ENCODE measurements at regions not wholly inside any gene's neighbourhood (a gene's known extent, or its start where the extent isn't known, plus 50 kb on each side); places are given as distances from the start of the nearest gene placed in this dataset.

DNA sequence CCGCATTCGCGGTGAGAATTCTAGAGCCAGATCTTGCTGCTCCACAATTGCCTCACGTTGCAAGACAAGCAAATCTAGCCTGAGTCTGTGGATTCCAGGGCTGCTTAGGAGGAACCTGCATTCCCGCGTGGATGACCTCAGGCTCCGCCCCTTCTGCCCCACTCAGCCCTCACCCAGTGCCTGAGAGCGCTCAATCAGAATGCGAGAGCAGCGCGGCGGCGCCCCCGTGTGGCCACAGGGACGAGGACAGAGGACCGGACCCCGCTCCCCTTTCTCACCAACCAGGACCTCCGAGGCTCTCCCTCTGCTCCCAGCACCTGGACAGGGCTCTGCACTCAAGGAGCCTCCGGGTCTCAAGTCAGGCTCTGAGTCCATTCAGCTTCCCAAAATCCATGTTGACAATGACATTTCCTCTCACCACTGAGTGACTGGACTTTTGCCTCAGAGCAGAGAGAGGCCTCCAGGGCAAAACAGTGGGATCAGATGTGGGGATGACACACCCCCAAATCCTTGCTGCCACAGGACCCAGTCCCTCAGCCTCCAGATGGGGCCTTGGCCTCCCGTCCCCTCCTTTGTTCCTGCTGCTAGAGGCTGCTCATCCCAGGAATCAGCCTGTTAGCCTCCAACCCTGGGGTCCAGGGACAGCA, 52.0 kb downstream of the RPP21 start:
- DNase-seq (ENCODE audit: low read depth): peak; percentile 79

GRCh38 chr6:30397697-30398096, 52.7 kb downstream of the RPP21 start:
- DNase-seq (ENCODE audit: low read depth): no peak

DNA sequence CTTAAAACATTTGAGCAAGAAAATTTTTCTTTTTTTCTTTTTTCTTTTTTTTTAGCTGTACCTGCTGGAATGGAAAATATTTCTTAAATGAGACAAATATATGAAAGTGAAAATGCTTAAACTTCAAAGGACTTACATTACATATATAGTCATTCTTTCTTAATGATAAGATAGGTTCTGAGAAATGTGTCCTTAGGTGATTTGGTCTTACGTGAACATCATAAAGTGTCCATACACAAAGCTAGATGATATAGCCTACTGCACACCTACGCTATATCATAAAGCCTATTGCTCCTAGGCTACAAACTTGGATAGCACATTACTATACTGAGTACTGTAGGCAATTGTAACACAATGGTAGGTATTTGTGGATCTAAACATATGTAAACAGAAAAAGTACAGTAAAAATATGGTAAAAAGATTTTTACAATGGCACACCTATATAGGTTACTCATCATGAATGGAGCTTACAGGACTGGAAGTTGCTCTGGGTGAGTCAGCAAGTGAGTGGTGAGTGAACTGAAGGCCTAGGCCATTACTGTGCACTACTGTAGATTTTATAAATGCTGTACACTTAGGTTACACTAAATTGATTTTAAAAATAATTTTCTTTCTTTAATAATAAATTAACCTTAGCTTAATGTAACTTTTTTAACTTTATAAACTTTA, 54.6 kb downstream of the RPP21 start:
- no peak for DNase-seq (ENCODE audit: low read depth)

DNA sequence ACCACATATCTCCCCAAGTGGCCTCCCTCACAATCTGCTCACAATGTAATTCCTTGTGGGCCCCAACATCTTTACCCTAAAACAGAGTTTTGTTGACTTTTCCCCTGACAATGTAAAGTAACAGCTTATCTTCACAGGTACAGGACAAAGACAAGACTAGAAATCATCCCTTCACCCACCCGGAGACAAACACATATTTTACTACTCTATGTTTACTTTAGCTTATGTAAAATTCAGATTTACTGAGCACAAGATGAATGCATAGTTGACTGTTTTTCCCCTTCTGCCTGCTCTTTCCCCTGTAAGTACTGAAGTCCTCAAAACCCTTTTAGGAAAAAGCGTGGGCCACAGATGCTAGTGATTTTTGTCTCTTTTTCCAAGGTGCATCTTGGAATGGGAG, 61.0 kb downstream of the RPP21 start:
- no peak for DNase-seq (ENCODE audit: low read depth)

- DNase-seq (ENCODE audit: low read depth): no peak
Measured at GRCh38 chr6:30409184-30409583, 64.2 kb downstream of the RPP21 start.

DNA sequence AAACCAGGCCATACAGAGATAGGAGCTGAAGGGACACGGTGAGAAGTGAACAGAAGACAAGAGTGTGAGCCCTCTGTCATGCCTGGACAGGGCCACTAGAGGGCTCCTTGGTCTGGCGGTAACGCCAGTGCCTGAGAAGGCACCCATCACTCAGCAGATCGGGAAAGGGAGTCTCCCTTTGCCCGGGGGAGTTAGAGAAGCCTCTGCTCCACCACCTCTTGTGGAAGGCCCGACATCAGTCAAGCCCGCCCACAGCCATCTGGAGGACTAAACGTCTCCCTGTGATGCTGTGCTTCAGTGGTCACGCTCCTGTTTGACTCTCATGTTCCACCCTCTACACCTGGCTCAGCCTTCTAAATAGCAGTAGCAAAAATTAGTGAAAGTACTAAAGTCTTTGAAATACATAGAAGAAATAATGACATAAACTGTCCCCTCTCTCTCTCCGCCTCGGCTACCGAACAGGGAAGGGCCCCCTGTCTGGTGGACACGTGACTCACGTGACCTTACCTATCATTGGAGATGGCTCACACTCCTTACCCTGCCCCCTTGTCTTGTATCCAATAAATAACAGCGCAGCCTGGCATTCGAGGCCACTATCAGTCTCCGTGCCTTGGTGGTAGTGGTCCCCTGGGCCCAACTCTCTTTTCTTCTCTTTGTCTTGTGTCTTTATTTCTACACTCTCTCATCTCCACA, 66.7 kb downstream of the RPP21 start:
- DNase-seq (ENCODE audit: low read depth): peak; percentile 51

DNA sequence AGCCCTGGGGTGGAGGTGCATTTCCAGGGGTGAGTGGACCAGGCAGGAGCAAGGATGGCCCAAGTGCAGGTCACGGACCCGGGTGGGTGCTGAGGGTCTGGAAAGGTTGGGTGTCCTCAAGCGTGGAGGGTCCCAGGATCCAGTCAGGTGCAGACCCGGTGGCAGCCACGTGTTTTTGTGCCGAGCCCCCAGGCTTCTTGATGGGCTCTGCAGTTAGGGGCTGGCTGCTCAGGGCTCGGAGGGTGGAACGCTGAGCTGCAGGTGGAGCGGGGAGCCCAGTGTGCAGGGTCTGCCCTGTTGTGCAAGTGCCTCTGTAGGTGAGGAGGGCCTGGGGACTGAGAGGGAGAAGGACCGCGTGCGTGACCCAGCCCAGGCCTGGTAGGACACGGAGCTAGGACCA, 70.9 kb upstream of the HLA-E start:
- no peak for DNase-seq (ENCODE audit: low read depth)

DNA sequence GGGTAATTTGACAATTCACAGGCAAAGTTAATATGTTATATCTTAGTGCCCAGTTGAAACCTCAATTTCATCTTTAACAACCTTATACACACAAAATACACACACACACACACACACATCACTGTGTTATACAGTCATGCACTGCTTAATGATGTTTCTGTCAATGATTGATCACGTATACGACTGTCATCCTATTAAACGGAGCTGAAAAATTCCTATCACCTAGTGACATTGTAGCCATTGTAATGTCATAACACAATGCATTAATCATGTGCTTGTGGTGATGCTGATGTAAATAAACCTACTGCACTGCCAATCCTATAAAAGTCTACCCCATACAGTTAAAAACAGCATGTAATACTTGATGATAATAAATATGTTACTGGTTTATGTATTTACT, 64.8 kb upstream of the HLA-E start:
- DNase-seq (ENCODE audit: low read depth): no peak
